Mesendoderm (in vitro differentiated cells): ENCODE measurements at regions not wholly inside any gene's neighbourhood (a gene's known extent, or its start where the extent isn't known, plus 50 kb on each side); places are given as distances from the start of the nearest gene placed in this dataset.

ENCODE experiments used
- DNase-seq: peaks from one replicate; pipeline ENCODE4 v3.0.0; 2013
- H2AK5ac ChIP-seq: 2 replicates; pipeline ENCODE4 v1.6.1; 2013; ENCODE audit warnings: low read length, inconsistent platforms
- H2BK120ac ChIP-seq: 2 replicates; pipeline ENCODE4 v1.6.1; 2013; ENCODE audit warnings: low read depth, mild to moderate bottlenecking, low read length, moderate library complexity, mixed read lengths
- H2BK15ac ChIP-seq: replicated peaks from 2 replicates; pipeline ENCODE4 v1.6.1; 2013; ENCODE audit warnings: low read depth, mild to moderate bottlenecking, moderate library complexity
- H2BK5ac ChIP-seq: 2 replicates; pipeline ENCODE4 v1.6.1; 2013; ENCODE audit warnings: low read length, inconsistent platforms
- H3K18ac ChIP-seq: 2 replicates; pipeline ENCODE4 v1.6.1; 2013; ENCODE audit warnings: mild to moderate bottlenecking, low read length, mixed read lengths
- H3K23ac ChIP-seq: one replicate; pipeline ENCODE4 v1.6.1; 2013; ENCODE audit warnings: low read length
- H3K27ac ChIP-seq: 2 replicates; pipeline ENCODE4 v1.5.1; 2013; ENCODE audit warnings: low read depth, mild to moderate bottlenecking, inconsistent platforms, low read length, moderate library complexity
- H3K27me3 ChIP-seq: 2 replicates; pipeline ENCODE4 v1.6.1; 2013; ENCODE audit warnings: low read length, control low read depth, mild to moderate bottlenecking, inconsistent platforms; ENCODE audit not compliant: insufficient read depth, poor library complexity
- H3K36me3 ChIP-seq: 2 replicates; pipeline ENCODE4 v1.6.1; 2013; ENCODE audit warnings: low read length, inconsistent platforms; ENCODE audit not compliant: control insufficient read depth, insufficient read depth
- H3K4ac ChIP-seq: one replicate; pipeline ENCODE4 v1.6.1; 2013; ENCODE audit warnings: low read depth, mild to moderate bottlenecking, low read length, moderate library complexity
- H3K4me1 ChIP-seq: 2 replicates; pipeline ENCODE4 v1.6.1; 2013; ENCODE audit warnings: low read depth, low read length, inconsistent platforms; ENCODE audit not compliant: control insufficient read depth
- H3K4me2 ChIP-seq: 2 replicates; pipeline ENCODE4 v1.6.1; 2013; ENCODE audit warnings: low read length
- H3K4me3 ChIP-seq: 2 replicates; pipeline ENCODE4 v1.5.1; 2013; ENCODE audit warnings: mild to moderate bottlenecking, low read length
- H3K56ac ChIP-seq: one replicate; pipeline ENCODE4 v1.6.1; 2013; ENCODE audit warnings: low read length
- H3K79me1 ChIP-seq: 2 replicates; pipeline ENCODE4 v1.6.1; 2013; ENCODE audit warnings: low read length, inconsistent platforms
- H3K79me2 ChIP-seq: 2 replicates; pipeline ENCODE4 v1.6.1; 2013; ENCODE audit warnings: mild to moderate bottlenecking, low read length; ENCODE audit not compliant: control insufficient read depth, insufficient read depth
- H3K9ac ChIP-seq: 2 replicates; pipeline ENCODE4 v1.6.1; 2013; ENCODE audit warnings: low read length, inconsistent platforms
- H4K5ac ChIP-seq: one replicate; pipeline ENCODE4 v1.6.1; 2013; ENCODE audit warnings: low read length
- H4K8ac ChIP-seq: one replicate; pipeline ENCODE4 v1.6.1; 2013; ENCODE audit warnings: low read depth, mild to moderate bottlenecking, control low read depth, low read length, moderate library complexity
- WGBS: extraction: QIAGEN DNeasy Blood & Tissue Kit; methylation state at CpG from one replicate; pipeline ENCODE4 v1.1.7; 2013; ENCODE audit warnings: low lambda C conversion rate, missing lambda C conversion rate; ENCODE audit not compliant: insufficient coverage; ENCODE audit errors: extremely low coverage; 5-methylcytosine and 5-hydroxymethylcytosine counted together

DNA sequence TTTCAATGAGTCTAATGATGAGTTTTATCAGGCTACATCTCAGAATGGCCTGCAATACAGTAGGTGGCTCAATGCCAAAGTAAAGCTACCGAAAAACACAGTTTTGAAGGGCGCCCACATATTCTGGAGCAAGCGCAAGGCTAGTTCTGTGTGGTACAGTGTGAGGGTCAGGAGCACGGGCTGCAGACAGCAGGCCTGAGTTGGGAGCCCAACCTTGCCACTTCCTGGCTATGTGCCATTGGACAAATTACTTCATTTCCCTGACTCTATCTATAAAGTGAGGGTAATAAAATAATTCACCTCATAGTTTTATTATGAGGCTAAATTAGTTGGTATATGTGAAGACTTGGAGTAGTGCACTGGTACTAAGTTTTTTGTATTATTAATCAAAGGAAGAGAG, 150.7 kb downstream of the OPN5 start:
- Histone ChIP-seq H3K4me2 (no peak overlapping the region), H3K4me3 (no peak overlapping the region), H2BK120ac (no peak overlapping the region), H3K36me3 (no peaks in the 10 kb centered on the region), H2BK5ac (no peak overlapping the region), H3K79me2 (no peaks in the 10 kb centered on the region), H2BK15ac (no peak overlapping the region), H3K27ac (no peak overlapping the region), H3K9ac (no peak overlapping the region), H2AK5ac (no peak overlapping the region), H3K23ac (no peak overlapping the region), H4K5ac (no peak overlapping the region), H3K79me1 (no peaks in the 10 kb centered on the region), H3K4ac (no peak overlapping the region), H4K8ac (no peak overlapping the region), H3K4me1 (no peaks in the 10 kb centered on the region), H3K27me3 (no peaks in the 10 kb centered on the region), H3K18ac (no peak overlapping the region), H3K56ac (no peak overlapping the region)
- WGBS: no CpG with 5 or more reads among the region's 4 CpGs
- DNase-seq: no peak

DNA sequence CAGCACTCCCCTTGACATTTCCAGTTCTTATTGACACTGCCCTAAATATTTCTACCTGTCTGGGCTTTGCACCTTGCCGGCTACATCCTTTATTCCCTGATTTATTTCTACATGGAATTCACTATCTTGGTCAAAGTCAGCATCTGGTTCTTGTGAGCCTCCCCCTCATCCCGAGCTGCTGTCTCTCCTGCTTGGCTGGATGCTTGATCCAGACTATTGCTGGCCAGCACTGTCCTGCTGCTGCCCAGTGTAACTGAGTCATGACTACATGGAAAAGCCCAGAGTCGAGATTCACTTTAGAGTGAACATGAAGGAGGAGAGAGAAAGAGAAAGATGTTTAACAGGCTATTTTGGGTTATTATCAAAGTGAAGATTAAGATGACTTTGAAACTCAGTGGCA, 142.2 kb downstream of the OPN5 start:
- H4K8ac ChIP-seq: no peak overlapping the region
- no peak overlapping the region for H3K18ac ChIP-seq
- DNase-seq: no peak
- H3K79me2 ChIP-seq: no peaks in the 10 kb centered on the region
- H2BK120ac ChIP-seq: no peak overlapping the region
- H3K23ac ChIP-seq: no peak overlapping the region
- no peak overlapping the region for H3K27ac ChIP-seq
- H3K36me3 ChIP-seq: no peaks in the 10 kb centered on the region
- no peaks in the 10 kb centered on the region for H3K27me3 ChIP-seq
- H3K9ac ChIP-seq: no peak overlapping the region
- H2BK5ac ChIP-seq: no peak overlapping the region
- no peaks in the 10 kb centered on the region for H3K79me1 ChIP-seq
- peaks cover 3% of the 10 kb centered on the region for H3K4me1 ChIP-seq
- H3K4me2 ChIP-seq: no peak overlapping the region
- no peak overlapping the region for H3K56ac ChIP-seq
- H2BK15ac ChIP-seq: no peak overlapping the region
- no peak overlapping the region for H3K4me3 ChIP-seq
- no peak overlapping the region for H3K4ac ChIP-seq
- no CpG with 5 or more reads among the region's 3 CpGs for WGBS
- H4K5ac ChIP-seq: no peak overlapping the region
- H2AK5ac ChIP-seq: no peak overlapping the region

DNA sequence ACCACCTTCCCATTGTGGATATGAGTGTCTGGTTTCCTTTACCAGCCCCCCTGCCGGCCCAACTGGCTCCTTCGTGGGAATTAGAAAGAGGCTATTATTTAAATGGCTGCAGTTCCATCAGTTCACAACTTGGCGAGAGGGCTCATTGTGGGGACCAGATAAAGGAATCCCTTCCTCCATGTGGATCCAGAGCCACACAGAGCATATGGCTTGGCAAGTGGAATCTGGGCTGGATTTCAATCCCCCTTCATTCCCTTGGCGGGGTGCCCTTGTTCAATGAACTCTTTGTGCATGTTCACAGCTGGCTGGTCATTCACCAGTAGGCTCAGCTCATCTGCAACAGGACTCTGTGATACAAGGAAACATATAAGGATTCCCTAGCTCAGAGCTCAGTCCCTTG, 140.6 kb downstream of the OPN5 start:
- peak; percentile 58 for DNase-seq
- no peak overlapping the region for H3K27ac ChIP-seq

DNA sequence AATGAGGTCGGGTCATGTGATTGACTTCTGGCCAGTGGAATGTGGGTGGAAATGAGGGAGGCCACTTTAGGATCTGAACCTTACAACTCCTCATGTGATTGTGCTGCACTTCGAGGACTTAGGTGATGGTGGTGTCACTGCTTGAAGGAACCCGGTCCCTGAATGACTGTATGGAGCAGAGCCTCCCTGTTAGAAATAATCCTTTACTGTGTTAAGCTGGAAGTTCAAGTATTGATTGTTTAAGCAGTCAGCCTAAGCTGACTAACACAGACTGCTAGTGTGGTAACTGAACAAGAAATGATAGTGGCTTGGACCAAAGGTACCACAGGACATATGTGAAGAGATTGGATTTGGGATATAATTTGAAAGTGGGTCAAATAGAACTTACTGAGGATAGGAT, 138.0 kb downstream of the OPN5 start:
- Histone ChIP-seq H2BK5ac (no peak overlapping the region), H3K79me2 (no peaks in the 10 kb centered on the region), H3K56ac (no peak overlapping the region), H3K4ac (no peak overlapping the region), H3K23ac (no peak overlapping the region), H4K5ac (no peak overlapping the region), H3K36me3 (no peaks in the 10 kb centered on the region), H3K4me1 (peaks cover 3% of the 10 kb centered on the region), H3K27ac (no peak overlapping the region), H2AK5ac (no peak overlapping the region), H3K27me3 (no peaks in the 10 kb centered on the region), H3K79me1 (no peaks in the 10 kb centered on the region), H2BK120ac (no peak overlapping the region), H4K8ac (no peak overlapping the region), H3K4me2 (no peak overlapping the region), H2BK15ac (no peak overlapping the region), H3K4me3 (no peak overlapping the region), H3K18ac (no peak overlapping the region), H3K9ac (no peak overlapping the region)
- peak; percentile 10 for DNase-seq
- whole genome bisulfite sequencing: no CpG with 5 or more reads among the region's 3 CpGs

More for the DNA sequence above, 140.6 kb downstream of the OPN5 start:
- Histone ChIP-seq H3K27me3 (no peaks in the 10 kb centered on the region), H3K18ac (no peak overlapping the region), H3K79me2 (no peaks in the 10 kb centered on the region), H3K4me1 (peaks cover 3% of the 10 kb centered on the region), H3K4me3 (no peak overlapping the region), H3K9ac (no peak overlapping the region), H3K36me3 (no peaks in the 10 kb centered on the region), H3K56ac (no peak overlapping the region), H2AK5ac (no peak overlapping the region), H3K79me1 (no peaks in the 10 kb centered on the region), H4K5ac (no peak overlapping the region), H3K4me2 (no peak overlapping the region), H2BK15ac (no peak overlapping the region), H3K23ac (no peak overlapping the region), H2BK5ac (peak overlapping the region; percentile 24), H3K4ac (no peak overlapping the region), H2BK120ac (no peak overlapping the region), H4K8ac (no peak overlapping the region)
- no CpG with 5 or more reads among the region's 4 CpGs for WGBS

DNA sequence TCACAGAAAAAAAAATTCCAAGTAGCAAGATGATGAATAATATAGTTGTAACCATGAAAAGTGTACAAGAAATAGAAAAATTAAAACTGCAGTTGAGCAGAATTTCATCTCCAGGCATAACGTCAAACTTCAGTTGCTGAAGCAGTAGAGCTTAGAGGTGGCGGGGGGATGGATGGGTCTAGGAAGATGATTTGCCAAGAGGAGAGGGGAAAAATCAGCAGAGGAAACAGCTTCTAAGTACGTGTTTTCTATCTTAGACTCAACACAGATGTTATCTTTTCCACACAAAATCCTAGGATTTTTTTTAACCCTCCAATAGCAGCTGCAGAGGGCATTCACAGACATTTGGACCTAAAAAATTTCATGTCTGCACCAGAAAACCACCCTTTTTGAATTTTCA, 136.0 kb downstream of the OPN5 start:
- Histone ChIP-seq H3K36me3 (no peaks in the 10 kb centered on the region), H3K23ac (no peak overlapping the region), H3K4me1 (peaks cover 3% of the 10 kb centered on the region), H2BK120ac (no peak overlapping the region), H3K4me3 (no peak overlapping the region), H4K8ac (no peak overlapping the region), H3K27ac (no peak overlapping the region), H4K5ac (no peak overlapping the region), H3K18ac (no peak overlapping the region), H3K79me2 (no peaks in the 10 kb centered on the region), H2AK5ac (no peak overlapping the region), H2BK5ac (no peak overlapping the region), H3K56ac (no peak overlapping the region), H3K4ac (no peak overlapping the region), H3K9ac (no peak overlapping the region), H3K79me1 (no peaks in the 10 kb centered on the region), H3K4me2 (no peak overlapping the region), H3K27me3 (no peaks in the 10 kb centered on the region), H2BK15ac (no peak overlapping the region)
- DNase-seq: no peak
- no CpG with 5 or more reads among the region's 3 CpGs for WGBS

DNA sequence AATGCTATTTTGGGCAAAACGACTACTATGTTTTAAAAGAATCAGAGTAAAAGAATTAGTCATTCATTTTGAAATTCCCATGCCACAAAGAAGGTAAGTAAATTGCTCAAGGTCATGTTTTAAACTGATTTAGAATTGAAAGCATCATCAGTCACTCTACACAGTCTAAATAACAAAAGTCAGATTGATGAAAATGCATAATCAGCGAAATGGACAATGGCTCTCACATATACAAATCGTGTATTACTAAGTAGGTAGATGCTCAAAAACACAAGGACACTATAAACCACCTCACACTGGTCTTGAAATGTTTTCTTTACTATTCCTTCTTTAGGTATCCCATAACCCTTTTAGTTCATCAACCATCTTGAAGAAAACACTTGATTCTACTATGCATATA, 135.4 kb downstream of the OPN5 start:
- Histone ChIP-seq H2AK5ac (no peak overlapping the region), H2BK5ac (no peak overlapping the region), H3K23ac (no peak overlapping the region), H3K4me3 (no peak overlapping the region), H3K79me1 (no peaks in the 10 kb centered on the region), H3K36me3 (no peaks in the 10 kb centered on the region), H2BK15ac (no peak overlapping the region), H3K4me1 (no peaks in the 10 kb centered on the region), H3K9ac (no peak overlapping the region), H3K18ac (no peak overlapping the region), H3K4me2 (no peak overlapping the region), H4K5ac (no peak overlapping the region), H3K79me2 (no peaks in the 10 kb centered on the region), H3K56ac (no peak overlapping the region), H3K27ac (no peak overlapping the region), H4K8ac (no peak overlapping the region), H3K27me3 (no peaks in the 10 kb centered on the region), H2BK120ac (no peak overlapping the region), H3K4ac (no peak overlapping the region)
- no peak for DNase-seq
- no CpG with 5 or more reads among the region's 3 CpGs for WGBS
